Trophoblast cell (in vitro differentiated cells and primary cell): ENCODE measurements at regions not wholly inside any gene's neighbourhood (a gene's known extent, or its start where the extent isn't known, plus 50 kb on each side); places are given as distances from the start of the nearest gene placed in this dataset.

ENCODE experiments used
- DNase-seq, 2 donors: peaks; one replicate each; pipeline ENCODE4 v3.0.0-alpha.2; 2016
- H2AFZ ChIP-seq: 2 replicates; pipeline ENCODE4 v1.6.1; 2013; ENCODE audit warnings: low read length, moderate library complexity, mild to moderate bottlenecking; ENCODE audit not compliant: insufficient read depth, poor library complexity
- H2AK5ac ChIP-seq: 2 replicates; pipeline ENCODE4 v1.6.1; 2013; ENCODE audit warnings: mild to moderate bottlenecking, low read length
- H2BK120ac ChIP-seq: 2 replicates; pipeline ENCODE4 v1.6.1; 2013; ENCODE audit warnings: low read length, mild to moderate bottlenecking, moderate library complexity; ENCODE audit not compliant: insufficient read depth, poor library complexity
- H2BK12ac ChIP-seq: 2 replicates; pipeline ENCODE4 v1.6.1; 2013; ENCODE audit warnings: mild to moderate bottlenecking, low read length, moderate library complexity
- H2BK5ac ChIP-seq: 2 replicates; pipeline ENCODE4 v1.6.1; 2013; ENCODE audit warnings: low read length, low read depth, moderate library complexity, mild to moderate bottlenecking; ENCODE audit not compliant: poor library complexity
- H3K14ac ChIP-seq: 2 replicates; pipeline ENCODE4 v1.6.1; 2013; ENCODE audit warnings: mild to moderate bottlenecking, low read length
- H3K18ac ChIP-seq: 2 replicates; pipeline ENCODE4 v1.6.1; 2013; ENCODE audit warnings: mild to moderate bottlenecking, low read length
- H3K23ac ChIP-seq: 2 replicates; pipeline ENCODE4 v1.6.1; 2013; ENCODE audit warnings: low read length
- H3K27ac ChIP-seq: 2 replicates; pipeline ENCODE4 v1.5.1; 2013; ENCODE audit warnings: low read depth, mild to moderate bottlenecking, inconsistent platforms, low read length, moderate library complexity
- H3K27me3 ChIP-seq: 2 replicates; pipeline ENCODE4 v1.6.1; 2013; ENCODE audit warnings: inconsistent platforms, mild to moderate bottlenecking, low read length, moderate library complexity; ENCODE audit not compliant: insufficient read depth
- H3K36me3 ChIP-seq, 2 experiments: 1 replicate in 1 of 2; 2 replicates in 1 of 2; pipeline ENCODE4 v1.6.1; 2013; ENCODE audit warnings: low read length in 2 of 2, mild to moderate bottlenecking in 2 of 2, moderate library complexity in 1 of 2; ENCODE audit not compliant: insufficient read depth in 2 of 2, control insufficient read depth in 1 of 2
- H3K4ac ChIP-seq: 2 replicates; pipeline ENCODE4 v1.6.1; 2013; ENCODE audit warnings: low read depth, mild to moderate bottlenecking, low read length, moderate library complexity
- H3K4me1 ChIP-seq, 2 experiments: 1 replicate in 1 of 2; 2 replicates in 1 of 2; pipeline ENCODE4 v1.6.1; 2013; ENCODE audit warnings: low read length in 2 of 2, mild to moderate bottlenecking in 2 of 2, moderate library complexity in 1 of 2; ENCODE audit not compliant: insufficient read depth in 2 of 2, control insufficient read depth in 1 of 2
- H3K4me2 ChIP-seq: 2 replicates; pipeline ENCODE4 v1.6.1; 2013; ENCODE audit warnings: inconsistent platforms, mild to moderate bottlenecking, low read length, moderate library complexity
- H3K4me3 ChIP-seq: 2 replicates; pipeline ENCODE4 v1.5.1; 2013; ENCODE audit warnings: mild to moderate bottlenecking, low read depth, low read length, inconsistent platforms
- H3K79me1 ChIP-seq: one replicate; pipeline ENCODE4 v1.6.1; 2013; ENCODE audit warnings: low read length
- H3K79me2 ChIP-seq: 2 replicates; pipeline ENCODE4 v1.6.1; 2013; ENCODE audit warnings: low read length, mild to moderate bottlenecking; ENCODE audit not compliant: control insufficient read depth, insufficient read depth, poor library complexity
- H3K9ac ChIP-seq: 2 replicates; pipeline ENCODE4 v1.6.1; 2013; ENCODE audit warnings: mild to moderate bottlenecking, low read length
- H3K9me3 ChIP-seq: 2 replicates; pipeline ENCODE4 v1.6.1; 2013; ENCODE audit warnings: low read depth, mild to moderate bottlenecking, control low read depth, inconsistent platforms, low read length; ENCODE audit not compliant: insufficient read depth
- H4K12ac ChIP-seq: 2 replicates; pipeline ENCODE4 v1.6.1; 2013; ENCODE audit warnings: low read depth, mild to moderate bottlenecking, low read length, moderate library complexity
- H4K8ac ChIP-seq: 2 replicates; pipeline ENCODE4 v1.6.1; 2013; ENCODE audit warnings: low read depth, mild to moderate bottlenecking, low read length, moderate library complexity
- H4K91ac ChIP-seq: one replicate; pipeline ENCODE4 v1.6.1; 2013; ENCODE audit warnings: low read depth, mild to moderate bottlenecking, low read length, moderate library complexity
- WGBS: extraction: QIAGEN DNeasy Blood & Tissue Kit; methylation state at CpG from one replicate; pipeline ENCODE4 v1.1.7; 2013; ENCODE audit warnings: missing lambda C conversion rate; ENCODE audit not compliant: insufficient read length, insufficient coverage; ENCODE audit errors: extremely low coverage; 5-methylcytosine and 5-hydroxymethylcytosine counted together

DNA sequence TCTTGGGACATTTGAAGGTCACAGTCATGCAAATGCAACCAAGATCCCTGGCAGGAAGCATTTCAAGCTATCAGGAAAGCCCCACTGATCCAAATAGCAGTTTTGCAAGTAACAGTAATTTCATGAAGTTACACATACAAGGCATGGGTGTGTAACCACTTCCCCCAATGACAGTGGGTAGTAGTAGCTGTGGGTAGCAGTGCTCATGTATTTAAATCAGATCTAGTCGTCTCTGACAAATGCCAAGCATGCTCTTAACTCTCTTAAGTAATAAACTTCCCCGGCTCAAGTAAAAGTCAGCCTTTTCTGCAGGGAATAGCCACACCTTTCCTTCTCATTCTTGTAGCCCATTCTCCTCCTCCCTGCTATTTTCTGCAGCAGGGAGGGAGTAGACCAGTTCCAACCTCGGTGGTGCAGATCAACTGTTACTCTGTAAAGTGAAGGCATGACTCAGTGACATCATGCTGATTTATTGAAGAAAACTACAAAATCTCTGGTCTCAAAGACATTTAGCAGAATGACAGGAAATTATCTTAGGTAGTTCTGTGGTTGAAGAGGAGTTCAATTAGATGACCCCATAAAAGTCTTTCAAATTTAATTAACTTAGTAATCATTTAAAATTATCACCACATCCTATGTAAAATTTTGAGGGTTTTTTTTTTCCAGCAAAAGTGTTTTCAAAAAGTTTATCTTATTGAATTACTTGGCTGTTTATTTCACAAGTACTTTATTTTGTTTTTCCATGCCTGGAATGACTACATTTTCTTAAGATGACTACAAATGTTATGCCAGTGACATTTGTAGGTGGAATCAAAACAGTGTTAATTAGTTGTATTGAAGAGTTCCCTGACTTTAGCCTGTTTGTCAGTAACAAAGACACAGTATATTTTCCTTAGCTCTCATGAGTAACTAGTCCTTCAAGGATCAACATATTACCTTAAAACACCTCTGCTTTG, 568.3 kb downstream of the INHBA start:
- H3K14ac ChIP-seq = no peak overlapping the region

DNA sequence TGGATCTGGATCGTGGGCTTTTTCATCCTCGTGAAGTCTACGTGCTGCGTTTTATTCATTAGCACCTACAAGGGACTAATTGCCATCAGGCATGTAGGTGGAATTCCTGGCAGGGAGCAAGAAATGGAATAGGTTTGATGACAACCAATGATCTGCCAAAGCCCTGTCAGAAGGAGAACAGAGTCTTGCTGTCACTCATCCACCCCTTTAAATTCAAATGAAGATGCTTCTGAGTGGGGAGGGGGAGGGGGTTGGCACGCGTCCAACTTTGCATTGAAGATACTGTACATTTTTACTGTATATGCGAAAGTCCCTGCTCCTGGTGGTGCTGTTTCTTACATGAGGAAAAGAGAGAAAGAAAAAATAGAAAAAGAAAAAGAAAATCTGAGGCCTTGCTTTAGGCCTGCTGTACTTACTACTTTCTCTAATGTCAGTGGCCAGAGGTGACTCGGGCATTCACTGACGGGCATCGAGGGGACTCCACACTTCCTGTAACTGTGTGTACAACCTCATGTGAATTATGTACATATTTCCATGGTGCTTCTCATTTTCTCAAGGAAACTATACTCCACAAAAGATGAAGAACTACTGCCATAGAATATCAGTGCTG, 569.1 kb downstream of the INHBA start:
- H3K27me3 ChIP-seq = no peaks in the 10 kb centered on the region
- no peak overlapping the region for H2AFZ ChIP-seq
- H4K91ac ChIP-seq = no peak overlapping the region
- H3K79me1 ChIP-seq = peaks cover 4% of the 10 kb centered on the region
- H3K14ac ChIP-seq = no peak overlapping the region
- no peak overlapping the region for H4K8ac ChIP-seq
- no peak overlapping the region for H3K4me3 ChIP-seq
- no peak overlapping the region for H2AK5ac ChIP-seq
- peaks cover 9 to 10% of the 10 kb centered on the region in 2 experiments for H3K4me1 ChIP-seq
- no peak overlapping the region for H2BK5ac ChIP-seq
- H2BK12ac ChIP-seq = no peak overlapping the region
- H3K4ac ChIP-seq = no peak overlapping the region
- H3K23ac ChIP-seq = no peak overlapping the region
- H3K9ac ChIP-seq = no peak overlapping the region
- DNase-seq = no peak
- WGBS = no CpG with 5 or more reads among the region's 10 CpGs
- H2BK120ac ChIP-seq = no peak overlapping the region
- H3K9me3 ChIP-seq = no peaks in the 10 kb centered on the region
- no peaks in the 10 kb centered on the region for H3K79me2 ChIP-seq
- no peak overlapping the region for H3K18ac ChIP-seq
- H4K12ac ChIP-seq = no peak overlapping the region
- peak overlapping the region; percentile 12 for H3K27ac ChIP-seq
- H3K36me3 ChIP-seq = no peaks in the 10 kb centered on the region
- no peak overlapping the region for H3K4me2 ChIP-seq

More for the DNA sequence above, 568.3 kb downstream of the INHBA start:
- Histone ChIP-seq H2BK5ac (no peak overlapping the region), H3K18ac (no peak overlapping the region), H4K91ac (no peak overlapping the region), H3K23ac (no peak overlapping the region), H3K4me2 (no peak overlapping the region), H4K8ac (no peak overlapping the region), H3K4me3 (no peak overlapping the region), H2BK120ac (no peak overlapping the region), H3K9ac (no peak overlapping the region), H3K36me3 (no peaks in the 10 kb centered on the region), H3K4me1 (peaks cover 9 to 10% of the 10 kb centered on the region in 2 experiments), H3K9me3 (no peaks in the 10 kb centered on the region), H2BK12ac (no peak overlapping the region), H3K27ac (peak overlapping the region; percentile 12), H2AFZ (no peak overlapping the region), H3K79me2 (no peaks in the 10 kb centered on the region), H4K12ac (no peak overlapping the region), H3K4ac (no peak overlapping the region), H2AK5ac (no peak overlapping the region), H3K27me3 (no peaks in the 10 kb centered on the region), H3K79me1 (peaks cover 4% of the 10 kb centered on the region)
- no CpG with 5 or more reads among the region's 3 CpGs for WGBS
- DNase-seq = peak; percentile 5 to 58

DNA sequence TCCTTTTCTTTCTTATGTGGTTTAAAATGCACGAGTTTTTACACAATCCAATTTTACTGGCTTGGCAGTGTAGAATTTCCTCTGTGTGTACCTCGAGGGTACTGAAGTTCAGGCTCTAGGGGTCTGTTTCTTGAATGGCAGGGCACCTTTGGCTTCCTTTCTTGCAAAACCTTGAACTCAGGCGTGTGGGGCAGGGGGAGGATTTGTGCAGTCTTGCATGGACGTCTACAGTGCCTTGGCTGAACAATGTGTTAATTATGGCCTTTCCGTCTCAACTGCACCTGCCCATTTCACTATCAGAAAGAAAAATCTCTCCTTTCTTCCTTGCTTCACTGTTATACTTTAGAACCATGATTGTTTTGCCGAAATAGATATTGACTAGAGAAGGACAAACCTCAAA, 570.9 kb downstream of the INHBA start:
- no peak overlapping the region for H2AK5ac ChIP-seq
- no peak overlapping the region for H3K4me3 ChIP-seq
- no peak overlapping the region for H4K8ac ChIP-seq
- WGBS = no CpG with 5 or more reads among the region's 6 CpGs
- H3K23ac ChIP-seq = no peak overlapping the region
- H4K91ac ChIP-seq = no peak overlapping the region
- H3K14ac ChIP-seq = no peak overlapping the region
- no peak overlapping the region for H3K4me2 ChIP-seq
- H2BK12ac ChIP-seq = no peak overlapping the region
- H4K12ac ChIP-seq = no peak overlapping the region
- H2BK120ac ChIP-seq = no peak overlapping the region
- H2AFZ ChIP-seq = no peak overlapping the region
- H3K79me2 ChIP-seq = no peaks in the 10 kb centered on the region
- no peak overlapping the region for H2BK5ac ChIP-seq
- peaks cover 9 to 10% of the 10 kb centered on the region in 2 experiments for H3K4me1 ChIP-seq
- no peak overlapping the region for H3K27ac ChIP-seq
- H3K9me3 ChIP-seq = no peaks in the 10 kb centered on the region
- no peak overlapping the region for H3K18ac ChIP-seq
- H3K79me1 ChIP-seq = peaks cover 4% of the 10 kb centered on the region
- no peaks in the 10 kb centered on the region for H3K36me3 ChIP-seq
- no peak for DNase-seq
- H3K4ac ChIP-seq = no peak overlapping the region
- H3K9ac ChIP-seq = no peak overlapping the region
- H3K27me3 ChIP-seq = no peaks in the 10 kb centered on the region

DNA sequence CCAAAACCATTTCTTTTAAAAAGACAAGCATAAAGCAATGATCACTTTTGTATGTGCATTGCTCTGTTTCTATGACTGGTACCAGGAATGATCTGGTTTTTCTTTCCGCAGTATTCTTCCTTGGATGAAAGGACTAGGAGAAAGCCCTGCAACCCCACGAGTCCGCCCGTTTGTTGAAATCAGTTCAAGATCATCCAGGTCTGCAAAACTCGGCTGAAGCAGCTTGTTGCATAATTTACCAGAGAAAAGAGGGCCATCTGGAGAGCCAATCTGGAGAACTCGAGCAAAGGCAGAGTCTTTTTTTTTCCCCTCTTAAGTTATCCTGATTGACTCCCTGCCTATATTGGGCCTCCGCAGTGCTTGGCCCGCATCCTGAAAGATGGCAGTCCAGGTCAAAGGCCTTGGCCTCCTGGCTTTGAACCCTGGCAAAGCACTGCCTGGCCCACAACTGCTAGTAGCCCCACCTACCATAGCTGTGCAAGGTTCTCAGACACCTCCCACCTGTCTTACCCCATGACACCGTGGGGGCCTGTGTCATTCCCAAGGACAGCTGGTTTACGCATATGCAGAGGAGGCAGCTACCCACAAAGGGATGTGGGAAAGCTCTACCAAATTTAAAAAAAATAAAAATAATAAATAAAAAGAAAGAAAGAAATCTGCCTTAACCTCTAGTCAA, 572.2 kb downstream of the INHBA start:
- H2AK5ac ChIP-seq = no peak overlapping the region
- H3K23ac ChIP-seq = no peak overlapping the region
- WGBS = no CpG with 5 or more reads among the region's 10 CpGs

More for the DNA sequence above, 572.2 kb downstream of the INHBA start:
- no peaks in the 10 kb centered on the region for H3K27me3 ChIP-seq
- no peak overlapping the region for H3K4me3 ChIP-seq
- no peak overlapping the region for H3K4me2 ChIP-seq
- peaks cover 9 to 10% of the 10 kb centered on the region in 2 experiments for H3K4me1 ChIP-seq
- H3K9me3 ChIP-seq = no peaks in the 10 kb centered on the region
- no peak for DNase-seq
- H2AFZ ChIP-seq = no peak overlapping the region
- no peak overlapping the region for H4K91ac ChIP-seq
- no peak overlapping the region for H4K12ac ChIP-seq
- no peak overlapping the region for H2BK12ac ChIP-seq
- H3K14ac ChIP-seq = no peak overlapping the region
- H2BK120ac ChIP-seq = no peak overlapping the region
- no peak overlapping the region for H3K18ac ChIP-seq
- H3K79me1 ChIP-seq = peaks cover 4% of the 10 kb centered on the region
- H3K27ac ChIP-seq = no peak overlapping the region
- H3K79me2 ChIP-seq = no peaks in the 10 kb centered on the region
- H4K8ac ChIP-seq = no peak overlapping the region
- no peaks in the 10 kb centered on the region for H3K36me3 ChIP-seq
- no peak overlapping the region for H3K4ac ChIP-seq
- H3K9ac ChIP-seq = no peak overlapping the region
- H2BK5ac ChIP-seq = no peak overlapping the region
